RPMI7951 (cell line): ENCODE measurements at regions not wholly inside any gene's neighbourhood (a gene's known extent, or its start where the extent isn't known, plus 50 kb on each side); places are given as distances from the start of the nearest gene placed in this dataset.

Experiments used
- DNase-seq: peaks from one replicate; pipeline ENCODE4 v3.0.0-alpha.2; 2012; ENCODE audit warnings: low read depth

GRCh38 chr16:9186061-9186460 lies 94.6 kb downstream of the HAPSTR1 start:
- DNase-seq, result no peak

- DNase-seq, result no peak
Measured at GRCh38 chr16:9188721-9189120, 97.3 kb downstream of the HAPSTR1 start.

- no peak for DNase-seq
Measured at GRCh38 chr16:9191274-9191850, 99.9 kb downstream of the HAPSTR1 start.

GRCh38 chr16:9192746-9193145 lies 101.3 kb downstream of the HAPSTR1 start:
- DNase-seq, result peak; percentile 29

- DNase-seq, result no peak
Measured at GRCh38 chr16:9195287-9195686, 103.8 kb downstream of the HAPSTR1 start.

- DNase-seq, result no peak
Measured at GRCh38 chr16:9197957-9198661, 106.7 kb downstream of the HAPSTR1 start.

- DNase-seq, result peak; percentile 12
Measured at GRCh38 chr16:9199311-9199710, 107.9 kb downstream of the HAPSTR1 start.

- no peak for DNase-seq
Measured at GRCh38 chr16:9199751-9200150, 108.3 kb downstream of the HAPSTR1 start.

GRCh38 chr16:9203956-9204355 lies 112.5 kb downstream of the HAPSTR1 start:
- DNase-seq, result no peak

- no peak for DNase-seq
Measured at GRCh38 chr16:9205661-9206060, 114.2 kb downstream of the HAPSTR1 start.

- DNase-seq, result peak; percentile 38
Measured at GRCh38 chr16:9206156-9206555, 114.7 kb downstream of the HAPSTR1 start.

- DNase-seq, result no peak
Measured at GRCh38 chr16:9212621-9213020, 121.2 kb downstream of the HAPSTR1 start.

GRCh38 chr16:9219813-9220212 lies 128.4 kb downstream of the HAPSTR1 start:
- no peak for DNase-seq

- peak; percentile 18 for DNase-seq
Measured at GRCh38 chr16:9225527-9226316, 134.3 kb downstream of the HAPSTR1 start.

GRCh38 chr16:9226924-9227323 lies 135.5 kb downstream of the HAPSTR1 start:
- DNase-seq, result no peak

GRCh38 chr16:9231039-9231438 lies 139.6 kb downstream of the HAPSTR1 start:
- DNase-seq, result no peak

- DNase-seq, result no peak
Measured at GRCh38 chr16:9232102-9232770, 140.8 kb downstream of the HAPSTR1 start.

- no peak for DNase-seq
Measured at GRCh38 chr16:9235867-9236266, 144.4 kb downstream of the HAPSTR1 start.

- no peak for DNase-seq
Measured at GRCh38 chr16:9236319-9236718, 144.9 kb downstream of the HAPSTR1 start.

GRCh38 chr16:9238346-9238745 lies 146.9 kb downstream of the HAPSTR1 start:
- DNase-seq, result no peak

- no peak for DNase-seq
Measured at GRCh38 chr16:9241177-9241576, 149.7 kb downstream of the HAPSTR1 start.

GRCh38 chr16:9248162-9248561 lies 156.7 kb downstream of the HAPSTR1 start:
- no peak for DNase-seq
